Stimulated activated CD8-positive, alpha-beta memory T cell treated with anti-CD3 and anti-CD28 coated beads, Interleukin-15, amount 100 ng/mL, for 1 hour (primary cell): ENCODE measurements at regions not wholly inside any gene's neighbourhood (a gene's known extent, or its start where the extent isn't known, plus 50 kb on each side); places are given as distances from the start of the nearest gene placed in this dataset.
"Not testable (repeated sequence)": the region's sequence is repeated elsewhere in the genome, so short reads cannot be mapped to it uniquely, and the experiment has no call there.

Source experiments
- DNase-seq: peaks from one replicate; pipeline ENCODE4 v3.0.0-alpha.2; 2020; ENCODE audit warnings: low read depth

- no peak for DNase-seq
These were observed 279.0 kb downstream of the OXSM start for GRCh38 chr3:26068890-26069289.

- DNase-seq: no peak
These were observed 281.0 kb downstream of the OXSM start for GRCh38 chr3:26070854-26071253.

GRCh38 chr3:26074080-26074479 lies 284.2 kb downstream of the OXSM start:
- DNase-seq: no peak

- DNase-seq: no peak
These were observed 288.6 kb downstream of the OXSM start for GRCh38 chr3:26078539-26078938.

- DNase-seq: no peak
These were observed 291.3 kb downstream of the OXSM start for GRCh38 chr3:26081166-26081565.

- no peak for DNase-seq
These were observed 291.9 kb downstream of the OXSM start for GRCh38 chr3:26081806-26082205.

GRCh38 chr3:26082911-26083310 lies 293.0 kb downstream of the OXSM start:
- DNase-seq: no peak

GRCh38 chr3:26084629-26085028 lies 294.7 kb downstream of the OXSM start:
- DNase-seq: no peak

GRCh38 chr3:26087751-26088150 lies 297.9 kb downstream of the OXSM start:
- DNase-seq: no peak

GRCh38 chr3:26089249-26089648 lies 299.4 kb downstream of the OXSM start:
- DNase-seq: no peak

- no peak for DNase-seq
These were observed 300.7 kb downstream of the OXSM start for GRCh38 chr3:26090589-26090988.

GRCh38 chr3:26091096-26091495 lies 301.2 kb downstream of the OXSM start:
- no peak for DNase-seq

- DNase-seq: no peak
These were observed 301.7 kb downstream of the OXSM start for GRCh38 chr3:26091626-26092025.

GRCh38 chr3:26097111-26097510 lies 307.2 kb downstream of the OXSM start:
- DNase-seq: not testable (repeated sequence)

GRCh38 chr3:26099692-26100091 lies 309.8 kb downstream of the OXSM start:
- no peak for DNase-seq

- no peak for DNase-seq
These were observed 310.3 kb downstream of the OXSM start for GRCh38 chr3:26100176-26100575.

- DNase-seq: no peak
These were observed 312.5 kb downstream of the OXSM start for GRCh38 chr3:26102376-26102775.

- no peak for DNase-seq
These were observed 315.0 kb downstream of the OXSM start for GRCh38 chr3:26104851-26105251.

GRCh38 chr3:26105261-26105660 lies 315.4 kb downstream of the OXSM start:
- DNase-seq: no peak

- DNase-seq: no peak
These were observed 316.3 kb downstream of the OXSM start for GRCh38 chr3:26106228-26106627.

GRCh38 chr3:26108846-26109489 lies 319.1 kb downstream of the OXSM start:
- no peak for DNase-seq

- DNase-seq: no peak
These were observed 325.0 kb downstream of the OXSM start for GRCh38 chr3:26114851-26115250.

- DNase-seq: no peak
These were observed 328.3 kb downstream of the OXSM start for GRCh38 chr3:26118165-26118564.

GRCh38 chr3:26132942-26133341 lies 343.1 kb downstream of the OXSM start:
- DNase-seq: no peak

GRCh38 chr3:26141296-26141695 lies 351.4 kb downstream of the OXSM start:
- no peak for DNase-seq
